ENCODE measurements at regions not wholly inside any gene's neighbourhood (a gene's known extent, or its start where the extent isn't known, plus 50 kb on each side); places are given as distances from the start of the nearest gene placed in this dataset.
"Not testable (repeated sequence)": the region's sequence is repeated elsewhere in the genome, so short reads cannot be mapped to it uniquely, and the experiment has no call there.

- DNase-seq (ENCODE audit: low read depth) = no peak
These were observed 53.4 kb downstream of the HES1 start for GRCh38 chr3:194189243-194189791.

- DNase-seq (ENCODE audit: low read depth) = not testable (repeated sequence)
These were observed 55.9 kb downstream of the HES1 start for GRCh38 chr3:194191850-194192249.

- no peak for DNase-seq (ENCODE audit: low read depth)
These were observed 58.3 kb downstream of the HES1 start for GRCh38 chr3:194194051-194194756.

GRCh38 chr3:194194757-194195085, 58.8 kb downstream of the HES1 start:
- DNase-seq (ENCODE audit: low read depth) = no peak

- no peak for DNase-seq (ENCODE audit: low read depth)
These were observed 59.7 kb downstream of the HES1 start for GRCh38 chr3:194195611-194196010.

GRCh38 chr3:194196876-194197275, 60.9 kb downstream of the HES1 start:
- DNase-seq (ENCODE audit: low read depth) = no peak

GRCh38 chr3:194197396-194197960, 61.5 kb downstream of the HES1 start:
- DNase-seq (ENCODE audit: low read depth) = no peak

GRCh38 chr3:194197981-194198695, 62.2 kb downstream of the HES1 start:
- DNase-seq (ENCODE audit: low read depth) = no peak

GRCh38 chr3:194198938-194199337, 63.0 kb downstream of the HES1 start:
- DNase-seq (ENCODE audit: low read depth) = no peak

- DNase-seq (ENCODE audit: low read depth) = no peak
These were observed 64.6 kb downstream of the HES1 start for GRCh38 chr3:194200422-194201081.

- DNase-seq (ENCODE audit: low read depth) = no peak
These were observed 66.2 kb downstream of the HES1 start for GRCh38 chr3:194201953-194202666.

GRCh38 chr3:194203482-194204041, 67.6 kb downstream of the HES1 start:
- no peak for DNase-seq (ENCODE audit: low read depth)

GRCh38 chr3:194204042-194204987, 68.4 kb downstream of the HES1 start:
- DNase-seq (ENCODE audit: low read depth) = no peak

- no peak for DNase-seq (ENCODE audit: low read depth)
These were observed 69.8 kb downstream of the HES1 start for GRCh38 chr3:194205675-194206133.

GRCh38 chr3:194206320-194206719, 70.4 kb downstream of the HES1 start:
- no peak for DNase-seq (ENCODE audit: low read depth)

GRCh38 chr3:194208709-194209108, 72.8 kb downstream of the HES1 start:
- no peak for DNase-seq (ENCODE audit: low read depth)

GRCh38 chr3:194212161-194212844, 76.4 kb downstream of the HES1 start:
- no peak for DNase-seq (ENCODE audit: low read depth)

- no peak for DNase-seq (ENCODE audit: low read depth)
These were observed 76.9 kb downstream of the HES1 start for GRCh38 chr3:194212845-194213331.

GRCh38 chr3:194215392-194215791, 79.4 kb downstream of the HES1 start:
- no peak for DNase-seq (ENCODE audit: low read depth)

All from stimulated activated CD8-positive, alpha-beta memory T cell treated with anti-CD3 and anti-CD28 coated beads, Interleukin-12 subunit alpha, Interleukin-12 subunit beta, amount 100 ng/mL, for 1 hour (primary cell).